ENCODE measurements at regions not wholly inside any gene's neighbourhood (a gene's known extent, or its start where the extent isn't known, plus 50 kb on each side); places are given as distances from the start of the nearest gene placed in this dataset.
A peak's percentile ranks its signal among the peaks of the same experiment; 100 is the strongest.

GRCh38 chr14:56474419-56475022, 105.1 kb upstream of the TMEM260 start:
- TF ChIP-seq NFIC (IDR thresholded peaks at IDR 0.05), result no peak
- TF ChIP-seq ZBTB7A (IDR thresholded peaks at IDR 0.05; ENCODE audit: low read depth), result no peak
- no peak for TF ChIP-seq USF1 (IDR thresholded peaks at IDR 0.05)
- TF ChIP-seq RAD21 (IDR thresholded peaks at IDR 0.05; ENCODE audit: low read depth), result peak; percentile 91

- no peak for TF ChIP-seq YY1 (IDR thresholded peaks at IDR 0.05; ENCODE audit: low read depth)
- no peak for TF ChIP-seq EGR1 (IDR thresholded peaks at IDR 0.05)
- peak; percentile 47; the same call in 1 of the 2 replicates for TF ChIP-seq RAD21 (IDR thresholded peaks at IDR 0.05; ENCODE audit: low read depth)
- TF ChIP-seq ZBTB7A (IDR thresholded peaks at IDR 0.05; ENCODE audit: low read depth), result no peak
- TF ChIP-seq NFIC (IDR thresholded peaks at IDR 0.05), result no peak
- no peak for TF ChIP-seq TEAD4 (IDR thresholded peaks at IDR 0.05)
Measured at GRCh38 chr14:56482310-56482911, 97.2 kb upstream of the TMEM260 start.

GRCh38 chr14:56487090-56487667, 92.4 kb upstream of the TMEM260 start:
- TF ChIP-seq RAD21 (IDR thresholded peaks at IDR 0.05; ENCODE audit: low read depth) (peak; percentile 65), FOXM1 (IDR thresholded peaks at IDR 0.05; ENCODE audit: borderline replicate concordance, low read depth) (no peak)

- TF ChIP-seq TCF12 (IDR thresholded peaks at IDR 0.05; ENCODE audit: low read depth) (no peak), FOXM1 (IDR thresholded peaks at IDR 0.05; ENCODE audit: borderline replicate concordance, low read depth) (no peak), ZBTB7A (IDR thresholded peaks at IDR 0.05; ENCODE audit: low read depth) (no peak), TEAD4 (IDR thresholded peaks at IDR 0.05) (no peak), USF1 (IDR thresholded peaks at IDR 0.05) (no peak), REST (IDR thresholded peaks at IDR 0.05; ENCODE audit: low read depth) (no peak), EP300 (IDR thresholded peaks at IDR 0.05; ENCODE audit: borderline replicate concordance) (no peak), MAX (IDR thresholded peaks at IDR 0.05) (no peak), NFIC (IDR thresholded peaks at IDR 0.05) (no peak), CREB1 (IDR thresholded peaks at IDR 0.05; ENCODE audit: low read depth) (no peak), TAF1 (IDR thresholded peaks at IDR 0.05; ENCODE audit: low read depth) (no peak), CEBPB (IDR thresholded peaks at IDR 0.05) (no peak)
Measured at GRCh38 chr14:56487761-56488160, 91.8 kb upstream of the TMEM260 start.

- TF ChIP-seq REST (IDR thresholded peaks at IDR 0.05; ENCODE audit: low read depth) (no peak), EP300 (IDR thresholded peaks at IDR 0.05; ENCODE audit: borderline replicate concordance) (no peak)
Measured at GRCh38 chr14:56488306-56488705, 91.3 kb upstream of the TMEM260 start.

- TF ChIP-seq CEBPB (IDR thresholded peaks at IDR 0.05), result no peak
- TF ChIP-seq RAD21 (IDR thresholded peaks at IDR 0.05; ENCODE audit: low read depth), result peak; percentile 46
- TF ChIP-seq TEAD4 (IDR thresholded peaks at IDR 0.05), result no peak
- no peak for TF ChIP-seq CREB1 (IDR thresholded peaks at IDR 0.05; ENCODE audit: low read depth)
- TF ChIP-seq NFIC (IDR thresholded peaks at IDR 0.05), result no peak
- no peak for TF ChIP-seq FOXM1 (IDR thresholded peaks at IDR 0.05; ENCODE audit: borderline replicate concordance, low read depth)
Measured at GRCh38 chr14:56490379-56490778, 89.2 kb upstream of the TMEM260 start.
